ENCODE measurements at regions not wholly inside any gene's neighbourhood (a gene's known extent, or its start where the extent isn't known, plus 50 kb on each side); places are given as distances from the start of the nearest gene placed in this dataset.

GRCh38 chr6:113184736-113185135 lies 672.4 kb upstream of the MARCKS start:
- DNase-seq (ENCODE audit: extremely low spot score), result no peak
- POLR2A ChIA-PET, result no interaction called here
- CTCF ChIA-PET, result interaction anchor here (0.6 to 1.9 kb wide), 3 partner anchors 9 to 724 kb away, joined by 3 to 4 read pairs (median 3); no protein-coding TSS in a partner anchor
- TF ChIP-seq CTCF (IDR thresholded peaks at IDR 0.05; ENCODE audit: control extremely low read depth, extremely low read depth, low read depth, missing control alignments), result no peak

- DNase-seq (ENCODE audit: extremely low spot score), result no peak
- POLR2A ChIA-PET, result no interaction called here
- TF ChIP-seq CTCF (IDR thresholded peaks at IDR 0.05; ENCODE audit: control extremely low read depth, extremely low read depth, low read depth, missing control alignments), result no peak
- CTCF ChIA-PET, result interaction anchor here (1.2 to 1.9 kb wide), 2 partner anchors 9 to 723 kb away, joined by 3 to 4 read pairs; no protein-coding TSS in a partner anchor
Observed at GRCh38 chr6:113185299-113185698, 671.8 kb upstream of the MARCKS start.

- CTCF ChIA-PET, result no interaction called here
- TF ChIP-seq CTCF (IDR thresholded peaks at IDR 0.05; ENCODE audit: control extremely low read depth, extremely low read depth, low read depth, missing control alignments), result no peak
- DNase-seq (ENCODE audit: extremely low spot score), result no peak
- POLR2A ChIA-PET, result no interaction called here
Observed at GRCh38 chr6:113187661-113188060, 669.5 kb upstream of the MARCKS start.

GRCh38 chr6:113188962-113189361 lies 668.2 kb upstream of the MARCKS start:
- DNase-seq (ENCODE audit: extremely low spot score), result no peak
- no peak for TF ChIP-seq CTCF (IDR thresholded peaks at IDR 0.05; ENCODE audit: control extremely low read depth, extremely low read depth, low read depth, missing control alignments)
- ChIA-PET CTCF (interaction anchor here (0.7 to 1.3 kb wide), 3 partner anchors 14 to 314 kb away, joined by 3 to 4 read pairs (median 3); no protein-coding TSS in a partner anchor), POLR2A (no interaction called here)

GRCh38 chr6:113190170-113190569 lies 667.0 kb upstream of the MARCKS start:
- ChIA-PET CTCF (interaction anchor here (1.0 to 1.3 kb wide), 2 partner anchors 10 to 33 kb away, joined by 3 to 4 read pairs; no protein-coding TSS in a partner anchor), POLR2A (no interaction called here)
- TF ChIP-seq CTCF (IDR thresholded peaks at IDR 0.05; ENCODE audit: control extremely low read depth, extremely low read depth, low read depth, missing control alignments), result no peak
- no peak for DNase-seq (ENCODE audit: extremely low spot score)

- ChIA-PET POLR2A (no interaction called here), CTCF (no interaction called here)
- no peak for TF ChIP-seq CTCF (IDR thresholded peaks at IDR 0.05; ENCODE audit: control extremely low read depth, extremely low read depth, low read depth, missing control alignments)
- no peak for DNase-seq (ENCODE audit: extremely low spot score)
Observed at GRCh38 chr6:113194090-113194489, 663.1 kb upstream of the MARCKS start.

Data from GM10248 (cell line).